Trophoblast cell (in vitro differentiated cells and primary cell): ENCODE measurements at regions not wholly inside any gene's neighbourhood (a gene's known extent, or its start where the extent isn't known, plus 50 kb on each side); places are given as distances from the start of the nearest gene placed in this dataset.

ENCODE experiments used
- DNase-seq, 2 donors: peaks; one replicate each; pipeline ENCODE4 v3.0.0-alpha.2; 2016
- H2AFZ ChIP-seq: 2 replicates; pipeline ENCODE4 v1.6.1; 2013; ENCODE audit warnings: low read length, moderate library complexity, mild to moderate bottlenecking; ENCODE audit not compliant: insufficient read depth, poor library complexity
- H2AK5ac ChIP-seq: 2 replicates; pipeline ENCODE4 v1.6.1; 2013; ENCODE audit warnings: mild to moderate bottlenecking, low read length
- H2BK120ac ChIP-seq: 2 replicates; pipeline ENCODE4 v1.6.1; 2013; ENCODE audit warnings: low read length, mild to moderate bottlenecking, moderate library complexity; ENCODE audit not compliant: insufficient read depth, poor library complexity
- H2BK12ac ChIP-seq: 2 replicates; pipeline ENCODE4 v1.6.1; 2013; ENCODE audit warnings: mild to moderate bottlenecking, low read length, moderate library complexity
- H2BK5ac ChIP-seq: 2 replicates; pipeline ENCODE4 v1.6.1; 2013; ENCODE audit warnings: low read length, low read depth, moderate library complexity, mild to moderate bottlenecking; ENCODE audit not compliant: poor library complexity
- H3K14ac ChIP-seq: 2 replicates; pipeline ENCODE4 v1.6.1; 2013; ENCODE audit warnings: mild to moderate bottlenecking, low read length
- H3K18ac ChIP-seq: 2 replicates; pipeline ENCODE4 v1.6.1; 2013; ENCODE audit warnings: mild to moderate bottlenecking, low read length
- H3K23ac ChIP-seq: 2 replicates; pipeline ENCODE4 v1.6.1; 2013; ENCODE audit warnings: low read length
- H3K27ac ChIP-seq: 2 replicates; pipeline ENCODE4 v1.5.1; 2013; ENCODE audit warnings: low read depth, mild to moderate bottlenecking, inconsistent platforms, low read length, moderate library complexity
- H3K27me3 ChIP-seq: 2 replicates; pipeline ENCODE4 v1.6.1; 2013; ENCODE audit warnings: inconsistent platforms, mild to moderate bottlenecking, low read length, moderate library complexity; ENCODE audit not compliant: insufficient read depth
- H3K36me3 ChIP-seq, 2 experiments: 1 replicate in 1 of 2; 2 replicates in 1 of 2; pipeline ENCODE4 v1.6.1; 2013; ENCODE audit warnings: low read length in 2 of 2, mild to moderate bottlenecking in 2 of 2, moderate library complexity in 1 of 2; ENCODE audit not compliant: insufficient read depth in 2 of 2, control insufficient read depth in 1 of 2
- H3K4ac ChIP-seq: 2 replicates; pipeline ENCODE4 v1.6.1; 2013; ENCODE audit warnings: low read depth, mild to moderate bottlenecking, low read length, moderate library complexity
- H3K4me1 ChIP-seq, 2 experiments: 1 replicate in 1 of 2; 2 replicates in 1 of 2; pipeline ENCODE4 v1.6.1; 2013; ENCODE audit warnings: low read length in 2 of 2, mild to moderate bottlenecking in 2 of 2, moderate library complexity in 1 of 2; ENCODE audit not compliant: insufficient read depth in 2 of 2, control insufficient read depth in 1 of 2
- H3K4me2 ChIP-seq: 2 replicates; pipeline ENCODE4 v1.6.1; 2013; ENCODE audit warnings: inconsistent platforms, mild to moderate bottlenecking, low read length, moderate library complexity
- H3K4me3 ChIP-seq: 2 replicates; pipeline ENCODE4 v1.5.1; 2013; ENCODE audit warnings: mild to moderate bottlenecking, low read depth, low read length, inconsistent platforms
- H3K79me1 ChIP-seq: one replicate; pipeline ENCODE4 v1.6.1; 2013; ENCODE audit warnings: low read length
- H3K79me2 ChIP-seq: 2 replicates; pipeline ENCODE4 v1.6.1; 2013; ENCODE audit warnings: low read length, mild to moderate bottlenecking; ENCODE audit not compliant: control insufficient read depth, insufficient read depth, poor library complexity
- H3K9ac ChIP-seq: 2 replicates; pipeline ENCODE4 v1.6.1; 2013; ENCODE audit warnings: mild to moderate bottlenecking, low read length
- H3K9me3 ChIP-seq: 2 replicates; pipeline ENCODE4 v1.6.1; 2013; ENCODE audit warnings: low read depth, mild to moderate bottlenecking, control low read depth, inconsistent platforms, low read length; ENCODE audit not compliant: insufficient read depth
- H4K12ac ChIP-seq: 2 replicates; pipeline ENCODE4 v1.6.1; 2013; ENCODE audit warnings: low read depth, mild to moderate bottlenecking, low read length, moderate library complexity
- H4K8ac ChIP-seq: 2 replicates; pipeline ENCODE4 v1.6.1; 2013; ENCODE audit warnings: low read depth, mild to moderate bottlenecking, low read length, moderate library complexity
- H4K91ac ChIP-seq: one replicate; pipeline ENCODE4 v1.6.1; 2013; ENCODE audit warnings: low read depth, mild to moderate bottlenecking, low read length, moderate library complexity
- WGBS: extraction: QIAGEN DNeasy Blood & Tissue Kit; methylation state at CpG from one replicate; pipeline ENCODE4 v1.1.7; 2013; ENCODE audit warnings: missing lambda C conversion rate; ENCODE audit not compliant: insufficient read length, insufficient coverage; ENCODE audit errors: extremely low coverage; 5-methylcytosine and 5-hydroxymethylcytosine counted together

GRCh38 chr18:45191795-45192194, 423.5 kb upstream of the SLC14A2 start:
- WGBS, result no CpG with 5 or more reads among the region's 1 CpG
- Histone ChIP-seq H4K8ac (no peak overlapping the region), H3K23ac (no peak overlapping the region), H3K18ac (no peak overlapping the region), H3K9me3 (no peaks in the 10 kb centered on the region), H3K4me3 (no peak overlapping the region), H3K4me2 (no peak overlapping the region), H2AFZ (no peak overlapping the region), H3K4me1 (no peaks in the 10 kb centered on the region), H2BK120ac (no peak overlapping the region), H2BK12ac (no peak overlapping the region), H4K12ac (no peak overlapping the region), H2BK5ac (no peak overlapping the region), H2AK5ac (no peak overlapping the region), H3K9ac (no peak overlapping the region), H3K4ac (no peak overlapping the region), H3K79me2 (no peaks in the 10 kb centered on the region), H3K27ac (no peak overlapping the region), H3K36me3 (no peaks in the 10 kb centered on the region), H4K91ac (no peak overlapping the region), H3K79me1 (no peaks in the 10 kb centered on the region), H3K27me3 (no peaks in the 10 kb centered on the region), H3K14ac (no peak overlapping the region)
- no peak for DNase-seq

GRCh38 chr18:45197526-45197970, 417.7 kb upstream of the SLC14A2 start:
- H3K18ac ChIP-seq, result no peak overlapping the region
- H3K27me3 ChIP-seq, result no peaks in the 10 kb centered on the region
- H3K9me3 ChIP-seq, result no peaks in the 10 kb centered on the region
- H3K4ac ChIP-seq, result no peak overlapping the region
- no peak overlapping the region for H3K4me3 ChIP-seq
- H2BK120ac ChIP-seq, result no peak overlapping the region
- H3K79me2 ChIP-seq, result no peaks in the 10 kb centered on the region
- no peak overlapping the region for H3K23ac ChIP-seq
- H3K36me3 ChIP-seq, result no peaks in the 10 kb centered on the region
- DNase-seq, result no peak
- no CpG with 5 or more reads among the region's 5 CpGs for WGBS
- no peak overlapping the region for H4K8ac ChIP-seq
- no peak overlapping the region for H3K27ac ChIP-seq
- H3K4me1 ChIP-seq, result no peaks in the 10 kb centered on the region
- no peak overlapping the region for H2AFZ ChIP-seq
- H3K79me1 ChIP-seq, result no peaks in the 10 kb centered on the region
- H2BK5ac ChIP-seq, result no peak overlapping the region
- no peak overlapping the region for H3K14ac ChIP-seq
- H2BK12ac ChIP-seq, result no peak overlapping the region
- no peak overlapping the region for H4K12ac ChIP-seq
- no peak overlapping the region for H3K9ac ChIP-seq
- H2AK5ac ChIP-seq, result no peak overlapping the region
- no peak overlapping the region for H3K4me2 ChIP-seq
- no peak overlapping the region for H4K91ac ChIP-seq

GRCh38 chr18:45198526-45198925, 416.8 kb upstream of the SLC14A2 start:
- no peaks in the 10 kb centered on the region for H3K36me3 ChIP-seq
- H2AFZ ChIP-seq, result no peak overlapping the region

GRCh38 chr18:45201029-45201428, 414.2 kb upstream of the SLC14A2 start:
- Histone ChIP-seq H2AFZ (no peak overlapping the region), H3K27ac (no peak overlapping the region), H3K27me3 (no peaks in the 10 kb centered on the region), H3K4me1 (no peaks in the 10 kb centered on the region), H3K36me3 (no peaks in the 10 kb centered on the region), H3K23ac (no peak overlapping the region), H2AK5ac (no peak overlapping the region), H3K9me3 (no peaks in the 10 kb centered on the region), H2BK12ac (no peak overlapping the region), H3K18ac (no peak overlapping the region), H4K91ac (no peak overlapping the region), H3K4me3 (no peak overlapping the region), H3K79me1 (no peaks in the 10 kb centered on the region), H3K14ac (no peak overlapping the region), H4K8ac (no peak overlapping the region), H2BK5ac (no peak overlapping the region), H3K4ac (no peak overlapping the region), H4K12ac (no peak overlapping the region), H3K4me2 (no peak overlapping the region), H3K79me2 (no peaks in the 10 kb centered on the region), H3K9ac (no peak overlapping the region), H2BK120ac (no peak overlapping the region)
- DNase-seq, result no peak
- WGBS, result no CpG with 5 or more reads among the region's 2 CpGs

More at GRCh38 chr18:45198526-45198925, 416.8 kb upstream of the SLC14A2 start:
- H4K91ac ChIP-seq, result no peak overlapping the region
- H3K27me3 ChIP-seq, result no peaks in the 10 kb centered on the region
- H2BK5ac ChIP-seq, result no peak overlapping the region
- no peak overlapping the region for H3K14ac ChIP-seq
- H3K23ac ChIP-seq, result no peak overlapping the region
- H3K18ac ChIP-seq, result no peak overlapping the region
- no peak overlapping the region for H4K12ac ChIP-seq
- H2AK5ac ChIP-seq, result no peak overlapping the region
- no peak overlapping the region for H3K4ac ChIP-seq
- H2BK12ac ChIP-seq, result no peak overlapping the region
- no peak overlapping the region for H3K4me2 ChIP-seq
- H3K79me1 ChIP-seq, result no peaks in the 10 kb centered on the region
- H2BK120ac ChIP-seq, result no peak overlapping the region
- no peaks in the 10 kb centered on the region for H3K9me3 ChIP-seq
- no peaks in the 10 kb centered on the region for H3K4me1 ChIP-seq
- no peak overlapping the region for H3K27ac ChIP-seq
- DNase-seq, result no peak
- no peak overlapping the region for H3K9ac ChIP-seq
- H3K4me3 ChIP-seq, result no peak overlapping the region
- no peak overlapping the region for H4K8ac ChIP-seq
- H3K79me2 ChIP-seq, result no peaks in the 10 kb centered on the region

GRCh38 chr18:45201489-45201888, 413.8 kb upstream of the SLC14A2 start:
- H4K12ac ChIP-seq, result no peak overlapping the region
- no peak overlapping the region for H3K9ac ChIP-seq
- no peak overlapping the region for H3K18ac ChIP-seq
- H3K79me1 ChIP-seq, result no peaks in the 10 kb centered on the region
- H4K91ac ChIP-seq, result no peak overlapping the region
- H3K36me3 ChIP-seq, result no peaks in the 10 kb centered on the region
- H2AK5ac ChIP-seq, result no peak overlapping the region
- no peak overlapping the region for H3K14ac ChIP-seq
- H2BK12ac ChIP-seq, result no peak overlapping the region
- H3K4me2 ChIP-seq, result no peak overlapping the region
- H4K8ac ChIP-seq, result no peak overlapping the region
- H3K9me3 ChIP-seq, result no peaks in the 10 kb centered on the region
- no peaks in the 10 kb centered on the region for H3K27me3 ChIP-seq
- no peak overlapping the region for H3K27ac ChIP-seq
- no peak overlapping the region for H3K4ac ChIP-seq
- H2BK5ac ChIP-seq, result no peak overlapping the region
- no peak for DNase-seq
- no peaks in the 10 kb centered on the region for H3K79me2 ChIP-seq
- H2BK120ac ChIP-seq, result no peak overlapping the region
- no peak overlapping the region for H2AFZ ChIP-seq
- no peak overlapping the region for H3K23ac ChIP-seq
- H3K4me3 ChIP-seq, result no peak overlapping the region
- H3K4me1 ChIP-seq, result no peaks in the 10 kb centered on the region
